ENCODE measurements at regions not wholly inside any gene's neighbourhood (a gene's known extent, or its start where the extent isn't known, plus 50 kb on each side); places are given as distances from the start of the nearest gene placed in this dataset.
"Not testable (repeated sequence)": the region's sequence is repeated elsewhere in the genome, so short reads cannot be mapped to it uniquely, and the experiment has no call there.

GRCh38 chr12:127024791-127025190 lies 1242.2 kb upstream of the TMEM132C start:
- intact Hi-C loops (cut with DNase I): no loop called here
- DNase-seq (no peak), ATAC-seq (no peak)

- intact Hi-C loops (cut with DNase I): no loop called here
- ATAC-seq (no peak), DNase-seq (no peak)
Measured at GRCh38 chr12:127025545-127025944, 1241.4 kb upstream of the TMEM132C start.

- intact Hi-C loops (cut with DNase I): no loop called here
- DNase-seq (no peak), ATAC-seq (no peak)
Measured at GRCh38 chr12:127035011-127035879, 1231.7 kb upstream of the TMEM132C start.

- ATAC-seq: no peak
- intact Hi-C loops (cut with DNase I): no loop called here
- DNase-seq: no peak
Measured at GRCh38 chr12:127038152-127038551, 1228.8 kb upstream of the TMEM132C start.

GRCh38 chr12:127038761-127039160 lies 1228.2 kb upstream of the TMEM132C start:
- intact Hi-C loops (cut with DNase I): no loop called here
- no peak for DNase-seq
- no peak for ATAC-seq

GRCh38 chr12:127041985-127042625 lies 1224.9 kb upstream of the TMEM132C start:
- intact Hi-C loops (cut with DNase I): no loop called here
- ATAC-seq (no peak), DNase-seq (no peak)

- intact Hi-C loops (cut with DNase I): no loop called here
- no peak for DNase-seq
- ATAC-seq: no peak
Measured at GRCh38 chr12:127043731-127044130, 1223.2 kb upstream of the TMEM132C start.

GRCh38 chr12:127044836-127045235 lies 1222.1 kb upstream of the TMEM132C start:
- DNase-seq: no peak
- ATAC-seq: peak in 1 of 2 donors; percentile 16
- intact Hi-C loops (cut with DNase I): no loop called here

GRCh38 chr12:127046467-127046866 lies 1220.5 kb upstream of the TMEM132C start:
- DNase-seq: no peak
- no peak for ATAC-seq
- intact Hi-C loops (cut with DNase I): no loop called here

- intact Hi-C loops (cut with DNase I): no loop called here
- no peak for DNase-seq
- no peak for ATAC-seq
Measured at GRCh38 chr12:127048057-127048456, 1218.9 kb upstream of the TMEM132C start.

GRCh38 chr12:127048525-127048924 lies 1218.4 kb upstream of the TMEM132C start:
- DNase-seq; ATAC-seq; intact Hi-C loops (cut with DNase I): not testable (repeated sequence)

GRCh38 chr12:127051139-127051538 lies 1215.8 kb upstream of the TMEM132C start:
- DNase-seq (no peak), ATAC-seq (no peak)
- intact Hi-C loops (cut with DNase I): no loop called here

- DNase-seq: no peak
- ATAC-seq: no peak
- intact Hi-C loops (cut with DNase I): no loop called here
Measured at GRCh38 chr12:127052511-127053232, 1214.3 kb upstream of the TMEM132C start.

- ATAC-seq (peak in 1 of 2 donors; percentile 77), DNase-seq (no peak)
- intact Hi-C loops (cut with DNase I): no loop called here
Measured at GRCh38 chr12:127054531-127054930, 1212.4 kb upstream of the TMEM132C start.

- intact Hi-C loops (cut with DNase I): no loop called here
- no peak for ATAC-seq
Measured at GRCh38 chr12:127060310-127060847, 1206.6 kb upstream of the TMEM132C start.

GRCh38 chr12:127060933-127061332 lies 1206.0 kb upstream of the TMEM132C start:
- intact Hi-C loops (cut with DNase I): no loop called here
- DNase-seq (no peak), ATAC-seq (no peak)

More at GRCh38 chr12:127060310-127060847, 1206.6 kb upstream of the TMEM132C start:
- no peak for DNase-seq

GRCh38 chr12:127063339-127064072 lies 1203.5 kb upstream of the TMEM132C start:
- intact Hi-C loops (cut with DNase I): no loop called here
- no peak for ATAC-seq

GRCh38 chr12:127064207-127064606 lies 1202.8 kb upstream of the TMEM132C start:
- no peak for ATAC-seq
- intact Hi-C loops (cut with DNase I): no loop called here
- no peak for DNase-seq

More at GRCh38 chr12:127063339-127064072, 1203.5 kb upstream of the TMEM132C start:
- no peak for DNase-seq

- ATAC-seq (no peak), DNase-seq (no peak)
- intact Hi-C loops (cut with DNase I): no loop called here
Measured at GRCh38 chr12:127065595-127065994, 1201.4 kb upstream of the TMEM132C start.
